ENCODE measurements at regions not wholly inside any gene's neighbourhood (a gene's known extent, or its start where the extent isn't known, plus 50 kb on each side); places are given as distances from the start of the nearest gene placed in this dataset.

DNA sequence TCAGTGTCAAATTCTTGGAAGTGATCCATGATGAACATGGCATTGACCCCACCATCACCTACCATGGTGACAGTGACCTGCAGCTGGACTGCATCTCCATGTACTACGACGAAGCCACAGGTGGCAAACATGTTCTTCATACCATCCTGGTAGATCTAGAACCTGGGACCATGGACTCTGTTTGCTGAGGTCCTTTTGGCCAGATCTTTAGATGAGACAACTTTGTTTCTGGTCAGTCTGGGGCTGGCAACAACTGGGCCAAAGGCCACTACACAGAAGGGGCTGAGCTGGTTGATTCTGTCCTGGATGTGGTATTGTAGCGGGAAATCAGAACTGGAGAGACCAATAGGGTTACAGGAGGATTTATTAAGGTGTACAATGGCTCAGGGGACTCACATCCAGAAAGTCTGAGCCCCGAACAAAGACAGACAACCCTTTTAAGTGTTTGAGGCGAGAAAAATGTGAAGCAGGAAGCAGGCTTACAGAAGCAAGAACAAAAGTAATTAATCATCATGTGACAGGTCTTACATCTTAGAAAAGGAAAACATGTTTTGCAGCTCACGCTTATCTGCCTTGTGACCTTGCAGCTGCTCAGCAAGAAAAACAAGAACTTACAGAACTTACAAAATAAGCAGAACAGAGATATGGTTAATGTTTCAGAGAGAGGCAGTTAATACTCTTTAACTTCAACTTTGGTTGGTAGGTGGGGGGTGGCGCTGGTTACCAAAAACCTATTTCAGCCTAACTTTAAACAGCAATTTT lies 58.8 kb upstream of the MOCS1 start:
- no peak for DNase-seq (ENCODE audit: low read depth)

All from fibroblast of the conjunctiva (primary cell).